Activated gamma-delta T cell treated with anti-CD3 and anti-CD28 coated beads, Interleukin-2, amount 50 U/mL, for 16 hours (primary cell): ENCODE measurements at regions not wholly inside any gene's neighbourhood (a gene's known extent, or its start where the extent isn't known, plus 50 kb on each side); places are given as distances from the start of the nearest gene placed in this dataset.

Source experiments
- DNase-seq: peaks from one replicate; pipeline ENCODE4 v3.0.0-alpha.2; 2020; ENCODE audit warnings: low read depth

DNA sequence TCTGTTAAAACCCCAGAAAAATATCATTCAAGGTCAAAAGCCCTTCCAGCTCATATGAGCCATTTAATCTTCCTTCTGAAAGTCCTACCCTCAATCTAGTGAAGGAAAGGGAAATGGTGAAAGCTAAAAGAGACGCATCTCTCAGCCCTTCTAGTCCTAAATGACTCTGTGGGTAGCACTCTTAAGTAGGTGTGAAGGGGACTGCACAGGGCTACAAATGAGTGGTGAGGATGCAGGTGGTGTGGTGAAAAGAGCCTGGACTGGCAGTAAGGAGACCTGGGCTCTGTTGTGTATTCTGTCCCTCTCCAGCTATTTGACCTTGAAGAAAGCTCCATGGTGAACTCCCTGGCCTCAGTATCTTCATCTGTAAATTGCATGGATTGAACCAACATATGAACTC is 671.8 kb upstream of the DIPK2B start:
- DNase-seq = no peak

DNA sequence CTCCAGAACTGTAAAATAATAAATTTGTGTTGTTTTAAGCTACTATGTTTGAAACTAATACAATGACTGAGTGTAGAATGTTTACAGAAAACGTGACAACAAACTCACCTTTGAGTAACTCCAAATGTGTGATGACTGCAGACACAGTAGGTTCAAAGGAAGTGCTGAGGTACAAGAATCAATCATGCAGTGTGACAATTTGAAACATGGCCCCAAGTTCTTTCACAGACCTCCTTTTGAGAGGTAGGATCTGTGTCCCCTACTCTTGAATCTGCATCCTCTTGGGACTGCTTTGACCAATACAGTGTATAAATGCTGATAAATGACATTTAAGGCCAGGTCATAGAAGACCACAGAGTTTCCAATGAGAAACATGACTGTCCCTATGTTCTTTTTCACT is 667.7 kb upstream of the DIPK2B start:
- no peak for DNase-seq

DNA sequence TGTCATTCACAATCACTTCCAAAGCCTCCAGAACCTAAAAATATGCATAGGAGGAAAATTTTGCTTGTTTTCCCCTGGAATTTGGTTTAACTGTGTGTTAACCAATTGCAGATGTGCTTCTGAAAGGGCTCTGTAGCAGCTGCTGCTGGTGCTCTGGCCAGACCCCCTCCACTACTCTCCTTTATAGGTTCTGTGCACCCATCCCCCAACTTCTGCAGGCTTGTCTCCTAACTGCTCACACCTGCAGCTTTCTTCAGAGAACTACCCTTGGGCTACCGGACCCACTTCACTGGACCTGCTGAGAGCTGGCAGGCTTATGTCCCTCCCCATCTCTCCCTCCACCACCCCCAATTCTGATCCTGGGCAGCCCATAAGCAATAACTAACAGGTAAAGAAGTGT is 662.1 kb upstream of the DIPK2B start:
- DNase-seq = no peak

DNA sequence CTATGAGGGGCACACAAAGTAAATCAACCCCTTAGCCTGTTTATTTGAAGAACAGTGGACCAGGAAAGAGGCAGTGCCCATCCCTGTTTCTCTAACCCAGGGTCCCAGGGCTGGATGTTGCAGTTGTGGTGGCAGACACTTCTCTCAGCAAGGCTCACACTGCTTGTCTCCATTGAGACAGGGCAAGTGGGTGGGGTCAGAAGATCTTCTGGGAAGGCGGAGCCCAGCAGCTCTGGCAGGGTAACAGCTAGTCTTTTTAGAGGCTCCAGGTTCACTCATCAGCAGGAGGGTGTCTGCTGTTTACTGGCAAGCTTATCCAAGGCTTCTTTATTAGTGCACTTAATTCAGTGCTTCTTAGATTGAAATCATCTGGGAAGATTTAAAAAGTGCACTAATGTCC is 659.8 kb upstream of the DIPK2B start:
- DNase-seq = no peak

DNA sequence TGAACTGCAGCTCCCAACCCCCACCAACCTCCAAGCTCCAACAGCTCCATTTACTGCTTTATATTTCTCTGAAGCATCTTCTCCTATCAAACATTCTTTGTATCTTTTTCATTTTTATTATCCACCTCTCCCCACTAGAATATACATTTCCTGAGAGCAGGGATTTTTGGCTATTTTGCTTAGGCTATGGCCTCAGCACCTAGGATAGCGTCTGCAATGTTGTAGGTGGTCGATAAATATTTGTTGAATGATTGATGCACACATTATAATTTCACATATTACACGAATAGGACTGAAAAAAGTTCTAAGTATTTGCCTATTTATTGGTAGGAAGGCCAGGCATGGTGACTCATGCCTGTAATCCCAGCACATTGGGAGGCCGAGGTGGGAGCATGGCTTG is 658.7 kb upstream of the DIPK2B start:
- no peak for DNase-seq

DNA sequence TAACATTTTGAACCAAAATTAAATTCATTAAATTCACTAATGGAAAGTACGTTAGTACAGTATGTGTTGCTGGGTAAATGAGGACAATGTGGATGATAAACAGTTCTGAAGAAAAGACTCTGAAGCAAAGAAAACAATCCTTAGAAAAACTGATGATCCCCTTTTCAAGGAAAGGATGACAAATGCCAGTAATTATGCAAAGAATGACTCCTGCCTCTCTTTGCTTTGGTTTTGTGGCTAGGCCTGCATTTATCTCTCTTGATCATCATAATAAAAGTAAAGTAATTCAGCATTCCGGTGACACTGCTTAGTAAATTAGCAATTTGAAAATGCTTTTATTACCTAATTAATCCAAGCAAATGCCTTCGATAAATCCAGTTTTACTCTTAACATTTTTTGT is 652.2 kb upstream of the DIPK2B start:
- DNase-seq = no peak

DNA sequence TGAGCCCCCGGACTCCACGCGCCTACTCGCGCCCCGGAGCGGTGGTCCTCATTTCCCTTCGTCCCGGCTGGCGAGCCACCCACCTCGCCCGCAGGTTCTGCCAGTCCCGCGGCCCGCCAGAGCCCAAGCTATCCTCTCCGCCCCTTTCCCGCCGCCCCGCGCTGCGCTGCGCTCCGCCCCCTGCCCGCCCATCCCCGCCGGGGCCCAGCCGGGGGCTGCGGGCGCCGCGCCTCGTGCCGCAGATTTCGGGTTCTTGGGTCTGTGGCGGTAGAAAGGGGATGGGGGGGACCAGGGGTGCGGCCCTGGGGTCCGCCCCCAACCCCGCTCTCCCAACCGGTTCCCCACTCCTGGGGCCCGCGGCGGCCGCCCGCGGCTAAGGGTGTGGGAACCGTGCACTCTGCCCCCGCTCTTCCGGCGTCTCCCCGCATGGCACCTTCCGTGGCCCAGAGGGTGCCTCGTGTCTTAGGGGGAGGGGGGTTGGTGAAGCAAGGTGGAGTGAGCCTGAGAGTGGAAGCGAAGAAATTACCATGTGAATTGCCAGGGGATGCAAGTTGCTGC is 650.8 kb upstream of the DIPK2B start:
- no peak for DNase-seq

DNA sequence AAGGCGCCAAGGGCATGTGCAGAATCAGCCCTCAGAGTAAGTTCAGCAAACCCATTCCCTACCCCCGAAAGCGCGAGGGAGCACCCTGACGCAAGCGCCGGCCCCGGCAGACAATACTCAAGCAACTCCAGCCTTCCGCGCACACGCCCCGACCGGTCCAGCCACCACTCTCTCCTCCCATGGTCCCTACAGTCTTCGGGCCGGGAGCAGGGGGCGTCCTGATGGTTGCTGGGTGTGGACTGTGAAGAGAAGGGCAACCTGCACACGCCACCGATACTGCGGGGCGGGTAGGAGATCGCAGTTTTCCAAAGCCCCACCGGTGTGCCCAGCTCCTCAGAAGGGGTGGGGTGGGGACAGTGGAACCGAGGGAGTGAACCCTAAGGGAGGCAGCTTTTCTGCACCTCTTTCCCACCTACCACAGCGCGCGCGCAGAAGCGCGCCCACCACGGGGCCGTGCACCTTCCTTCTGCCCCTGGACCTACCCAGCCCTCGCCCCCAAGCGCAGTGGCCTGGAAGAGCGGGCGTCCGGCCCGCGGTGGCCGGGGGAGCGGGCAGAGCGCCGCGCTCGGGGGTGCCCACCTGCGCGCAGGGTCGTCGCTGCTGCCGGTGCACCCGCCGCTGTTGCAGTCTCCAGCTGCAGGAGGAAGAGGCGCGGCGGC is 650.2 kb upstream of the DIPK2B start:
- DNase-seq = no peak

DNA sequence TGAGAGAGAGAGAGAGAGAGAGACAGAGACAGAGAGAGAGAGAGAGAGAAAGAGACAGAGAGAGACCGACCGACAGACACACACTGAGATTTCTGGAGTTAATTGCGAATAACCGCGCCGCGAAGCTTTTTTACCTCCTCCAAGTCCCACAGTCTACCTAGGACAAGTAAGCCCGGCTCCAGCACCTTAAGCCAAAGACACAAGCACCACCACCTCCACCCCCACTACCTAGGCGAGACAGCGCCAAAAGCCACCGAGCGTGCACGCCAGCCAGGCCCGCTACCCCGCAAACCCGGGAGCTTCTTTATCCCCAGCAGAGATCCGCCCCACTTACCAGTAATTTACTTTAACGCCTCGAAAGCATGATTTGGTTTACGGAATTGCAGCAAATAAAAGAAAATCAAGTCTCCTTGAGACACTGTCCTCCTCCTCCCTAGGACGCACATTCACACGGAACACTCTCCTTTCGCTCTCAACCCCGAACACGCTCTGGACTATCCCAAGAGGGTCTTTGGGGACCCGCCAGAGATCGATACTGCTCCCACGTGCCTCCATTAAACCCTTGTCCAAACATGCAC is 649.6 kb upstream of the DIPK2B start:
- DNase-seq = no peak

DNA sequence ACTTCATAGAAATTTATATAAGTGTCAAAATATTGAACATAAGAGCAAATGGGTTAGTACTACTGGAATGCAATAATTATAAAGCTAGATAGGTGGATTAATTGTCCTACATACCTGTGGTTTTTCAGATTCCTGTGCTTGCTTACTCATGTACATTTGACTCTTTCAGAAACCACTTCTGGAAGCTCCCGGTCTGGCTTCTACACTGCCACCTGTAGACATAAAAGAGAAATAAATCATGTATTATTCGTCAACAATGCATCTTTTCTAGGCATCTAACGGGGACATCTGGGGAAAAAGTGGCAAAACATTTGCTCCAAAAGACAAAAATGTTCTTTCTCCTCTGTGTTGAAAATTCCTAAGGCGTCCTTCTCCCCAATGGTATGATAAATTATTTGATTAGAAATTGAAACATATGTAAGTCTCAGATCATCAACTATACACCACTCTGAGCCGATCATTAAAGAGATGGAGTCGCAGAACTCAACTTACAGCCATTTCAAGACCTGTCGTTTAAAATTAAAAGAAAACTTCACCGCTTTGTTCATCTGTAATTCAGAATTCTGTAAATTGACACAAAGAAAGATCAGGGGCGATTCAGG is 648.7 kb upstream of the DIPK2B start:
- no peak for DNase-seq

DNA sequence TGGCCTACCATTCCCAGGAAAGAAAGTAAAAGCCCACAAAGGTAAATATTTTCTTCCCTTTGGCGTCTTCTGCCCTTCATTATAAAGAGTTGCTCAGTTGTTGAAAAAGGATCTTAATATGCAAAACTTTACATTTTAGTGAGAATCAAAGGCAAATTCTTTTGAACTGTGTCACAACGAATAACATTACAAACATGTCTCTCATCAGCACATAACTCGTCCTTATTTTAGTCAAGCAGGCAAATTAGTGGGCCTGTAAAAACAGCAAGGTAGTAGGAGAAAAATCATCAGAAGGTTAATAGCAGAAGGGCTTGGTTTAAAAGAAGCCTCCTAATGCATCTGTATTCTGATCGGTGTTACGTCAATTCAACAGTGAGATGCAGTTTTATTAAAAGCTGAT is 647.3 kb upstream of the DIPK2B start:
- DNase-seq = no peak

DNA sequence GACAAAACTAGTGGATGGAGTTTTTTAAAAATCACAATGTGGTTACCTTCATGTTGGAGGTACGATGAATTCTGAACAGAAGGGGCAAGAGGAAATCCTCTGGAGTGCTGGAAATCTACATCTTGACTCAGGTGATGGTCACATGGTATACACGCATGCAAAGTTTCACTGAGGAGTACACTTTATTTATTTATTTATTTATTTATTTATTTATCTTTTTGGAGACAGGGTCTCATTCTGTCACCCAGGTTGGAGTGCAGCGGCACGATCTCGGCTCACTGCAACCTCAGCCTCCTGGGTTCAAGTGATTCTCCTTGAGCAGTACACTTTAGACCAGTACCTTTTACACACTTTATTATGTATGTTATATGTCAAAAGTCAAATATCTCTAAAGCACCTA is 645.7 kb upstream of the DIPK2B start:
- DNase-seq = no peak

DNA sequence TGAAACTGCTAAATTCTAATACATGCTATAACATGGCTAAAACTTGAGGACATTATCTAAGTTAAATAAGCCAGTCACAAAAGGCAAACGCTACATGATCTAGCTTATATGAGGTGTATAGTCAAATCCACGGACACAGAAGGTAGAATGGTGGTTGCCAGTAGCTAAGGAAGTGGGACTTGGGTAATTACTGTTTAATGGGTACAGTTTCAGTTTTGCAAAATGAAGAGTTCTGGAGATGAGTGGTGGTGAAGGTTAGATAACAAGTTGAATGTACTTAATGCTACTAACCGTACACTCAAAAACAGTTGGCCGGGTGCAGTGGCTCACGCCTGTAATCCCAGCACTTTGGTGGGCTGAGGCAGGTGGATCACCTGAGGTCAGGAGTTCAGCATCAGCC is 644.5 kb upstream of the DIPK2B start:
- no peak for DNase-seq

DNA sequence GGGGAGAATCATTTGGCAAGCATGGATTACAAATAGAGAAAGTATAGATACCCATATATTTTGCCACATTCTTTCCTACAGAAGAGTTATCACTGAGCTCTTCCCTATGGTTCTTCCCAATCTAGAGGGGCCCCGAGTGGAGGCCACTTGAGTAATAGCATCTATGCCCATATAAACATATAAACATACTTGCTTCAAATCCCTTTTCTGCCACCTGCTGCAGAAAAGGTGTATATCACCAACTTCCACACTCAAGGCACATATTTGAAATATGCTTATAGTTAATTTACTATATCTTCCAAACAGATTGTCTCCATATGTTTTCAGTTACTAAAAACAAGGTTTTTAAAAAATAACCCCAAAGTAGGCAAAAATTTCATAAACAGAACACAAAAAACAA is 642.8 kb upstream of the DIPK2B start:
- no peak for DNase-seq

DNA sequence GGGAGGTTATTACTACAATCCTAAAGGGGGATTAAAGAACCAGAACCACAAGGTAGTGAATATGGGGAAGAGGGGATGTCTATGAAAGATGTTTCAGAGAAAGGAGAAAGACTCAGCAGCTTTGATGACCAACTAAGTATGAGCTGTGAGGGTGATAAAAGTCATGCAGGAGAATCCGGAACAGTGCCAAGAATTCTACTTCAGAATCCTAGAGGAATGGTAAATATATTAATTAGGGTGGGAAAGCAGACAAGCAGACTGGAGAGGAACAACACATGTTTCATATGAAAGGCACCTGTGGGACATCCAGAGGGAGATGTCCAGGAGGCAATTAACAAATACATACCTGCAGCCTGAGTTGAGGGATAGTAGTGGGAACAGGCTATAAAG is 642.2 kb upstream of the DIPK2B start:
- DNase-seq = no peak

DNA sequence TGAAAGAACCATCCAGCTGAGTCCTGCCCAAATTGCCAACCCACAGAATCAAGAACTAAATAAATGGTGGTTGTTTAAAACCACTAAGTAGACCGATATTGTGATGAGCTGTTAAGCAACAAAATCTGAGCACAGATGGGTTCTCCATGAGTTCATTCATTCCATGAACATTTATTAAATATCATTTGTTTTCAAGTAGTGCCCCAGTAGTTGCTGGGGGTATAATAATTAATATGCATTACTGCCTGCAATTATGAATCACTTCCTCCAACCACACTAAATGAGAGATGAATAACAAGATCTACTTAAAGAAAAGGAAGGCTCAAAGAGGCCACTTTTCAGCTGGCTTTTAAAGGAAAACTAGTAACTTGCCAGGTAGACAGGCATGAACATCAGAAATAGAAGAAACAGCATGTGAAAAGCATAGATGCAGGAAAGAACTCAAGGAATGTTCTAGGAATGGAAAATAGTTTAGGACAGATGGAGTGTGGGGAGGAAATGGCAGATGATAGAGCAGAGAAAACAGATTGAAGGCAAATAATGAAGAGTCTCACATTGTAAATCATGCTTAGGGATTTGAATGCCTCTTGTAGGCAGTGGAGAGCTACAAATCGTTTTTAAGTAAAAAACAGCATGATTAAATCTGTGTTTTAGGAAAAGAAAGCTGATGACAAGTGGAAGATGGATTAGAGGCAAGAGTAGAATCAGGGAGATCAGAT is 641.7 kb upstream of the DIPK2B start:
- DNase-seq = no peak

DNA sequence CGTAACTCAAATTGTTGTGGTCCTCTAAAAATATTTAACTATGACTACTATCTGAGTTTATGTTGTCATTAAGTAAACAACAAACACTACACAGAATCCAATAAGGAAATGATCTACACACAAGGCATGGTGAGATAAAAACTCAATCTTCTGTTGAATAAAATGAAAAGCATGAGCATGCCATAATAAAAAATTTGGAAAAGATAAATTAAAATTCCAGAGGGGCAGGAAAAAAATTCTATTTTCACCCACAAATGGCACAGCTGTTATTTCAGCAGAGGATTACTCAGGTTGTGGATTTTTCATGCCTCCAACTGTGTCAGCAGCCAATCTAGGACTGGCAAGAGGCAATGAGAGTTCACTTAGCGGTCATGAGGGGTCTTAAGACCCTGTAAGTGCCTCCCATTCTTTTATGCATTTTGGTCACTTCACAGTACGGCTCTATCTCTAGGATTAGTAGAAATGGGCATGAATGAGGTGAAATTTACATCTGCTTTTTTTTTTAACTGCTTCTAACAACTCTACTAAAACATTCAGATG is 639.8 kb upstream of the DIPK2B start:
- DNase-seq = no peak

DNA sequence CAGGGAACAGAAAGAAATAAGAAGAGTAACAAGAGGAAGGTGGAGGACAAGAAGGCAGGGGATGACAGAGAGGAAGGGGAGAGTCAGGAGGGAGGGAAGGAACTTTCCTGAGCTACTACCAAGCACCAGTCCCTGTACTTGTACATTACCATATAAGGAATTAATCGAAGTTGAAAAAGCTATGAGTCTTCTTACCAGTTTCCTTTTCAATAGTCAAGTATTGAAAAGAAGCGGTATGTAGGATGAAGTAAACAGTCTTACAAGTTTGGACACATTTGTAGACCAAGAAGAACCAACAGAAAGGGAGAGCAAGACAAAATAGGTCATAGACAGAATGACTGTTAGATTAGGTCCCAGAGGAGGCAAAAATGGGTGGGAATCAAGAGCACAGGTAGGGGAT is 629.7 kb upstream of the DIPK2B start:
- no peak for DNase-seq

DNA sequence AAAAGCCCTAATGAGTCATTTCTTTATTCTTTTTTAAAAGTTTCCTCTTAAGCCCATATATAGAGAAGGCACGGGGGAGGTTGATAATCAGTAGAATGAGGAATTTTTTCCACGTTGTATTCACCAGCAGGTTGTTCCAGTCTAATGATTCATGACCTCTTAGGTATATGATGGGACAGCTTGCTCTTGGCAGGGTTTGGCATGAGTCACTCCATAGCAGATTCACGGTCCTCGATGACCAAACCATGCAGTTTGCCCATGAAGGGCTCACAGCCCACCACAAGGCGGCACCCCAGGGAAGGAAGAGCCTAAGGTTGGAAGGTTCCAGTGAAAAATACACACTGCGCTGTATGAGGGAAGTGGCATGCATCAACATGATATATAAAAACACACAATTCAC is 623.8 kb upstream of the DIPK2B start:
- DNase-seq = no peak

DNA sequence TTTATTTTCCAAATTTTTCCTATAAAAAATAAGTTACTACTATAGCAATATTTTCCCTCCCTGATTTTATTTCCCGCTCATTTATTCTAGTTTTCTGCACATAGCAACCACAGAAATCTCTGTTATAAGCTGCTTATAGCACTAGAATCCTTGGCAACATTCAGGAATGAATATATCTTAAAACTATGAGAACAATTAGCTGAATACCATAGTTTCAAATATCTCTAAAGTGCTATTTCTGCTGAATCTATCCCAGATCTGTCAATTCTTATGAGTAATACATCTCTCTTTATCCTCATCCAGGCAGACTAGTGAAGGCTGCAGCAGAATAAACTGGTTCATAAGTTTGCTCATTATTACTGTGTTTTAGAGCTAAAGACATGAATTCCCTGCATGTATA is 622.9 kb upstream of the DIPK2B start:
- no peak for DNase-seq

DNA sequence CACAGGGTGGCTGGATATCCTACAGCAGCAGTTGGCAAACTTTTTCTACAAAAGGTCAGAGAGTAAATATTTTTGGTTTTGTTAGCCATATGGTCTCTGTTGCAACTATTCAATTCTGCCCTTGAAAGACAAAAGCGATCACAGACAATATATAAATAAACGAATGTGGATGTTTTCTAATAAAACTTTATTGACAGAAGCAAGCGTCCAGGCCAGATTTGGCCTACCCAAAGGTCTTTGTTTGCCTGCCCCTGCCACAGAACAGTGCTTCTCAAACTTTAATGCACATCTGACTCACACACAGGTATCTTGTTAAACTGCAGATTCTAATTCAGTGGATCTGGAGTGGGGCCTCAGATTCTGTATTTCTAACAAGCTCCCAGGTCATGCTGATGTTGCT is 621.4 kb upstream of the DIPK2B start:
- DNase-seq = no peak

DNA sequence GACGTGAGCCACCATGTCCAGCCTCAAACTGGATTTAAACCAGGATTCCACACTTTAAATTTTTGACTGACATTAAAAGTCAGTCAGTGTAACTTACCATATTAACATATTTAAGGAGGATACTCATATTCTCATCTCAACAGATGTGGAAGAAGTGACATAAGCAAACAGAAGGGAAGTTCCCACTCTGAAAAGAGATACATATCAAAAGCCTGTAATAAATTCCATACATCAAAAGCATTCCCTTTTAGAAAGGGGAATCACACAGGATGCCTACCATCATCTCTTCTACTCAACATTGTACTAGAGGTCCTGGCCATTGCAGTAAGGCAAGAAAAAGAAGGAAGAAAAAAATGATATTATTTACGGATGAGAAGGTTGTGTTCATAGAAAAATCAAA is 618.2 kb upstream of the DIPK2B start:
- no peak for DNase-seq

DNA sequence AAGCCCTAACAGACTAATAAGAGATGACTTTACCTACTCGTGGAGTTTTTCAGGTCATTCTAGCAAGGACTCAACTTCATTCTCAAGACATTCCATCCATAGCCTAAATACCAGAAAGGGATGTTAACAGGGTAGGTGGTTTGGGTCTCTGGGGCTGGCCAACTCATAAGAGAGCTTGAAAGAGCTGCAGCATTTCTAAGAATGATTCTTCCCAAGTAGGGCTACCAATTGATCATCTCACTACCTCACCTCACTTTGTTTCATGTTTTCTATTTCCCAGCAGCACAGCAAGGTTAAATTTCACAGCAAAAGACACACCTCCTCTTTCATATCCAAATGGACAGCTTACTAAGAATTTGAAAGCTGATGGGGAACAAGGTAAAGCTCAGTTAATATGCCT is 614.8 kb upstream of the DIPK2B start:
- DNase-seq = no peak
